ENCODE measurements at regions not wholly inside any gene's neighbourhood (a gene's known extent, or its start where the extent isn't known, plus 50 kb on each side); places are given as distances from the start of the nearest gene placed in this dataset.

DNA sequence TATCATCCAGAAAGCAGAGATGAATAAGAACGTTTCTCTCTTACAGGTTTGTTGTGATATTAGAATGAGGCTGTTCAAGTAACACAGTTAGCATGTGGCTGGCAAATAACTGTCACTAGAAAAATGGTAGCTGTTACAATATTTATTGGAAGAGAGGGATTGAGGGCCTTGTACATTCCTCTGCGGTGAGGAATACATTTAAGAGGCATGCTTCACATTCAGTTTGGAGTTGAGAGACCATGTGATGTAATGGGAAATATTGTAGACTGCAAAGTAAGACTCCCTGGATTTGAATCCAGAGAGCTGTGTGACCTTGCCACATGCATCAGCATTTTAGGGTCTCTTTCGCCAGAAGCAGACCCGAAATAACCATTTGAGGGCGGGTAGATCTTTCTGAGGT is 104.8 kb upstream of the KIT start:
- TF ChIP-seq POLR2AphosphoS5 (IDR thresholded peaks at IDR 0.05) = no peak
- TF ChIP-seq, protein P1, sequence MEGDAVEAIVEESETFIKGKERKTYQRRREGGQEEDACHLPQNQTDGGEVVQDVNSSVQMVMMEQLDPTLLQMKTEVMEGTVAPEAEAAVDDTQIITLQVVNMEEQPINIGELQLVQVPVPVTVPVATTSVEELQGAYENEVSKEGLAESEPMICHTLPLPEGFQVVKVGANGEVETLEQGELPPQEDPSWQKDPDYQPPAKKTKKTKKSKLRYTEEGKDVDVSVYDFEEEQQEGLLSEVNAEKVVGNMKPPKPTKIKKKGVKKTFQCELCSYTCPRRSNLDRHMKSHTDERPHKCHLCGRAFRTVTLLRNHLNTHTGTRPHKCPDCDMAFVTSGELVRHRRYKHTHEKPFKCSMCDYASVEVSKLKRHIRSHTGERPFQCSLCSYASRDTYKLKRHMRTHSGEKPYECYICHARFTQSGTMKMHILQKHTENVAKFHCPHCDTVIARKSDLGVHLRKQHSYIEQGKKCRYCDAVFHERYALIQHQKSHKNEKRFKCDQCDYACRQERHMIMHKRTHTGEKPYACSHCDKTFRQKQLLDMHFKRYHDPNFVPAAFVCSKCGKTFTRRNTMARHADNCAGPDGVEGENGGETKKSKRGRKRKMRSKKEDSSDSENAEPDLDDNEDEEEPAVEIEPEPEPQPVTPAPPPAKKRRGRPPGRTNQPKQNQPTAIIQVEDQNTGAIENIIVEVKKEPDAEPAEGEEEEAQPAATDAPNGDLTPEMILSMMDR (IDR thresholded peaks at IDR 0.05; ENCODE audit: poor library complexity, severe bottlenecking) = no peak
- TF ChIP-seq SMC3 (conservative IDR thresholded peaks at IDR 0.05; ENCODE audit: poor library complexity) = no peak
- no peak for TF ChIP-seq RAD21 (conservative IDR thresholded peaks at IDR 0.05)
- TF ChIP-seq EZH2 (IDR thresholded peaks at IDR 0.05; ENCODE audit: borderline replicate concordance, insufficient read depth, low read length, poor library complexity, severe bottlenecking) = no peak
- TF ChIP-seq, protein P2, sequence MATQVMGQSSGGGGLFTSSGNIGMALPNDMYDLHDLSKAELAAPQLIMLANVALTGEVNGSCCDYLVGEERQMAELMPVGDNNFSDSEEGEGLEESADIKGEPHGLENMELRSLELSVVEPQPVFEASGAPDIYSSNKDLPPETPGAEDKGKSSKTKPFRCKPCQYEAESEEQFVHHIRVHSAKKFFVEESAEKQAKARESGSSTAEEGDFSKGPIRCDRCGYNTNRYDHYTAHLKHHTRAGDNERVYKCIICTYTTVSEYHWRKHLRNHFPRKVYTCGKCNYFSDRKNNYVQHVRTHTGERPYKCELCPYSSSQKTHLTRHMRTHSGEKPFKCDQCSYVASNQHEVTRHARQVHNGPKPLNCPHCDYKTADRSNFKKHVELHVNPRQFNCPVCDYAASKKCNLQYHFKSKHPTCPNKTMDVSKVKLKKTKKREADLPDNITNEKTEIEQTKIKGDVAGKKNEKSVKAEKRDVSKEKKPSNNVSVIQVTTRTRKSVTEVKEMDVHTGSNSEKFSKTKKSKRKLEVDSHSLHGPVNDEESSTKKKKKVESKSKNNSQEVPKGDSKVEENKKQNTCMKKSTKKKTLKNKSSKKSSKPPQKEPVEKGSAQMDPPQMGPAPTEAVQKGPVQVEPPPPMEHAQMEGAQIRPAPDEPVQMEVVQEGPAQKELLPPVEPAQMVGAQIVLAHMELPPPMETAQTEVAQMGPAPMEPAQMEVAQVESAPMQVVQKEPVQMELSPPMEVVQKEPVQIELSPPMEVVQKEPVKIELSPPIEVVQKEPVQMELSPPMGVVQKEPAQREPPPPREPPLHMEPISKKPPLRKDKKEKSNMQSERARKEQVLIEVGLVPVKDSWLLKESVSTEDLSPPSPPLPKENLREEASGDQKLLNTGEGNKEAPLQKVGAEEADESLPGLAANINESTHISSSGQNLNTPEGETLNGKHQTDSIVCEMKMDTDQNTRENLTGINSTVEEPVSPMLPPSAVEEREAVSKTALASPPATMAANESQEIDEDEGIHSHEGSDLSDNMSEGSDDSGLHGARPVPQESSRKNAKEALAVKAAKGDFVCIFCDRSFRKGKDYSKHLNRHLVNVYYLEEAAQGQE (IDR thresholded peaks at IDR 0.05; ENCODE audit: borderline replicate concordance) = no peak
- no peak for TF ChIP-seq TAF1 (IDR thresholded peaks at IDR 0.05; ENCODE audit: low read depth)
- no peak for TF ChIP-seq EP300 (conservative IDR thresholded peaks at IDR 0.05; ENCODE audit: poor library complexity, severe bottlenecking)

All from neural cell (in vitro differentiated cells).